HCT116 (cell line): ENCODE measurements at regions not wholly inside any gene's neighbourhood (a gene's known extent, or its start where the extent isn't known, plus 50 kb on each side); places are given as distances from the start of the nearest gene placed in this dataset.

ENCODE experiments used
- ATAC-seq: fragments of 200-7000 bp; cut with Tn5 transposase; 2 replicates; pipeline ENCODE4 v1.9.1; 2020; ENCODE audit warnings: mild to moderate bottlenecking, moderate library complexity
- BruUV-seq: library from RNA; stranded (reverse); fragments of 400-500 nt; replicated peaks from 2 replicates; lab custom pipeline; 2021; lab: Mats Ljungman, UMichigan
- CTCF ChIA-PET: fragments of 300-600 bp; sonication (Branson Sonifier 250); formaldehyde crosslinking; loops from one replicate; lab custom pipeline; 2021; ENCODE audit warnings: antibody characterized with exemption; lab: Charles Lee
- POLR2A ChIA-PET: fragments of 300-600, 350-600 bp; sonication (Branson Sonifier 250); formaldehyde crosslinking; loops from one replicate; lab custom pipeline; 2021; ENCODE audit warnings: antibody characterized with exemption; lab: Charles Lee
- RAD21 ChIA-PET, 2 experiments: fragments of 300-600 bp; sonication (Branson Sonifier 250); formaldehyde crosslinking; loops; one replicate each; lab custom pipeline; 2023; ENCODE audit warnings: low total read pairs in 2 of 2; ENCODE audit not compliant: uncharacterized antibody in 2 of 2, unreplicated experiment in 2 of 2, low non-redundant PET in 1 of 2; lab: Charles Lee
- DNase-seq: peaks from one replicate; pipeline ENCODE4 v3.0.0-alpha.2; 2010; ENCODE audit warnings: low read depth, low spot score
- H2AFZ ChIP-seq: fragments of 200-600 bp; shearing (Covaris generic), sonication (generic); 2 replicates; pipeline ENCODE4 v1.6.1; 2017; ENCODE audit warnings: low read depth, mixed run types, mixed read lengths, antibody characterized with exemption, low read length; ENCODE audit not compliant: poor library complexity, severe bottlenecking
- H3K27ac ChIP-seq: 2 replicates; pipeline ENCODE4 v1.5.1; 2012; ENCODE audit warnings: low read depth, low read length
- H3K27me3 ChIP-seq: fragments of 200-600 bp; sonication (generic); 2 replicates; pipeline ENCODE4 v1.6.1; 2016; ENCODE audit warnings: mixed run types, low read length, mixed read lengths; ENCODE audit not compliant: insufficient read depth
- H3K36me3 ChIP-seq, 2 experiments: fragments of 200-500 bp in 1 of 2; fragments of 200-600 bp in 1 of 2; sonication (Bioruptor generic) in 1 of 2; sonication (generic) in 1 of 2; 2 replicates each; pipeline versions ENCODE4 v1.5.1 to v1.6.1; 2014 to 2016; ENCODE audit warnings: low read length in 2 of 2, inconsistent platforms in 1 of 2, mixed read lengths in 1 of 2, mixed run types in 1 of 2; ENCODE audit not compliant: insufficient read depth in 2 of 2, control insufficient read depth in 1 of 2
- H3K4me1 ChIP-seq, 2 experiments: fragments of 200-600 bp in 1 of 2; sonication (generic) in 1 of 2; 2 replicates each; pipeline versions ENCODE4 v1.5.1 to v1.6.1; 2012 to 2017; ENCODE audit warnings: low read length in 2 of 2, inconsistent platforms in 1 of 2, mild to moderate bottlenecking in 1 of 2, mixed read lengths in 1 of 2, mixed run types in 1 of 2, moderate library complexity in 1 of 2; ENCODE audit not compliant: insufficient read depth in 2 of 2, control insufficient read depth in 1 of 2
- H3K4me2 ChIP-seq: fragments of 200-600 bp; sonication (generic); 2 replicates; pipeline ENCODE4 v1.6.1; 2017; ENCODE audit warnings: mixed run types, low read length, mixed read lengths
- H3K4me3 ChIP-seq, 2 experiments: fragments of 200-600 bp in 1 of 2; sonication (generic) in 1 of 2; replicated peaks in 1 of 2; 2 replicates each; pipeline ENCODE4 v1.5.1; 2011 to 2016; ENCODE audit warnings: low read length in 2 of 2, control low read depth in 1 of 2, low read depth in 1 of 2, mild to moderate bottlenecking in 1 of 2, mixed read lengths in 1 of 2, mixed run types in 1 of 2
- H3K79me2 ChIP-seq: fragments of 200-600 bp; sonication (generic); 2 replicates; pipeline ENCODE4 v1.6.1; 2017; ENCODE audit warnings: mild to moderate bottlenecking, mixed run types, low read length, moderate library complexity, mixed read lengths; ENCODE audit not compliant: insufficient read depth
- H3K9ac ChIP-seq: fragments of 200-600 bp; sonication (generic); 2 replicates; pipeline ENCODE4 v1.6.1; 2016; ENCODE audit warnings: low read length, mixed read lengths
- H3K9me2 ChIP-seq: fragments of 200-600 bp; sonication (generic), shearing (Covaris generic); 2 replicates; pipeline ENCODE4 v1.6.1; 2017; ENCODE audit warnings: mixed run types, mild to moderate bottlenecking, moderate library complexity; ENCODE audit not compliant: insufficient read depth
- H3K9me3 ChIP-seq, 2 experiments: fragments of 200-500 bp in 1 of 2; fragments of 200-600 bp in 1 of 2; sonication (Bioruptor generic) in 1 of 2; sonication (generic) in 1 of 2; 2 replicates each; pipeline ENCODE4 v1.6.1; 2014 to 2017; ENCODE audit warnings: low read length in 2 of 2, mixed read lengths in 2 of 2, inconsistent platforms in 1 of 2, low read depth in 1 of 2, mild to moderate bottlenecking in 1 of 2, mixed run types in 1 of 2, moderate library complexity in 1 of 2; ENCODE audit not compliant: control insufficient read depth in 1 of 2, insufficient read depth in 1 of 2
- H4K20me1 ChIP-seq: fragments of 200-600 bp; sonication (generic), shearing (Covaris generic); 2 replicates; pipeline ENCODE4 v1.6.1; 2017; ENCODE audit warnings: mixed run types, mild to moderate bottlenecking, moderate library complexity; ENCODE audit not compliant: insufficient read depth
- ATF3 ChIP-seq: IDR thresholded peaks from 2 replicates; pipeline ENCODE4 v1.6.1; 2012
- CBX3 ChIP-seq: IDR thresholded peaks from 2 replicates; pipeline ENCODE4 v1.6.1; 2012; ENCODE audit warnings: low read depth
- CTCF ChIP-seq, 3 experiments: fragments of 200-600 bp in 1 of 3; sonication (generic) in 1 of 3; IDR thresholded peaks in 2 of 3; conservative IDR thresholded peaks in 1 of 3; 2 replicates each; pipeline ENCODE4 v1.5.1; 2012 to 2017; ENCODE audit warnings: low read depth in 2 of 3, low read length in 2 of 3, antibody characterized with exemption in 1 of 3, borderline replicate concordance in 1 of 3, control low read depth in 1 of 3, mild to moderate bottlenecking in 1 of 3, mixed read lengths in 1 of 3, mixed run types in 1 of 3, moderate library complexity in 1 of 3; ENCODE audit not compliant: insufficient read depth in 1 of 3
- EGR1 ChIP-seq: IDR thresholded peaks from 2 replicates; pipeline ENCODE4 v1.6.1; 2012; ENCODE audit warnings: low read depth
- ELF1 ChIP-seq: IDR thresholded peaks from 2 replicates; pipeline ENCODE4 v1.6.1; 2012; ENCODE audit warnings: low read depth, borderline replicate concordance
- EZH2 ChIP-seq: fragments of 200-600 bp; sonication (generic); IDR thresholded peaks from 2 replicates; pipeline ENCODE4 v1.6.1; 2017; ENCODE audit warnings: antibody characterized with exemption, mixed run types
- EZH2phosphoT487 ChIP-seq: fragments of 200-600 bp; IDR thresholded peaks from 2 replicates; pipeline ENCODE4 v1.6.1; 2018; ENCODE audit warnings: antibody characterized with exemption, borderline replicate concordance
- FOSL1 ChIP-seq: IDR thresholded peaks from 2 replicates; pipeline ENCODE4 v1.6.1; 2012; ENCODE audit warnings: low read depth
- JUND ChIP-seq: IDR thresholded peaks from 2 replicates; pipeline ENCODE4 v1.6.1; 2012
- POLR2A ChIP-seq: IDR thresholded peaks from 2 replicates; pipeline ENCODE4 v1.7.0; 2011; ENCODE audit warnings: borderline replicate concordance; ENCODE audit not compliant: insufficient read depth, insufficient read length; ENCODE audit errors: extremely low read depth
- POLR2AphosphoS5 ChIP-seq: IDR thresholded peaks from 2 replicates; pipeline ENCODE4 v1.6.1; 2011; ENCODE audit warnings: mild to moderate bottlenecking, low read depth, low read length, moderate library complexity
- SIN3A ChIP-seq: IDR thresholded peaks from 2 replicates; pipeline ENCODE4 v1.6.1; 2012; ENCODE audit warnings: low read depth
- SRF ChIP-seq: IDR thresholded peaks from 2 replicates; pipeline ENCODE4 v1.6.1; 2012; ENCODE audit warnings: low read depth
- TCF7L2 ChIP-seq: IDR thresholded peaks from 2 replicates; pipeline ENCODE4 v1.7.0; 2011; ENCODE audit warnings: borderline replicate concordance, inconsistent platforms; ENCODE audit not compliant: insufficient read depth, insufficient read length; ENCODE audit errors: extremely low read depth
- YY1 ChIP-seq: IDR thresholded peaks from 2 replicates; pipeline ENCODE4 v1.6.1; 2011; ENCODE audit warnings: low read length, low read depth, moderate library complexity, mild to moderate bottlenecking; ENCODE audit not compliant: insufficient replicate concordance; ENCODE audit errors: extremely low read depth
- ZFX ChIP-seq: fragments of 450-650 bp; IDR thresholded peaks from 2 replicates; pipeline ENCODE4 v1.6.1; 2017
- ZNF274 ChIP-seq: fragments of 200-500 bp; sonication (Bioruptor generic); IDR thresholded peaks from 2 replicates; pipeline ENCODE4 v1.6.1; 2014; ENCODE audit warnings: mild to moderate bottlenecking, low read depth, low read length, inconsistent platforms
- intact Hi-C: fragments of 100-400 bp; cut with micrococcal nuclease; formaldehyde crosslinking; loops from 2 replicates; pipeline ENCODE4 v1.10.0; 2022
- TF ChIP-seq, protein P1 (sequence below): IDR thresholded peaks from 2 replicates; pipeline ENCODE4 v1.6.1; 2011; ENCODE audit warnings: mild to moderate bottlenecking, low read length, moderate library complexity; ENCODE audit not compliant: insufficient replicate concordance; ENCODE audit errors: extremely low read depth

DNA sequence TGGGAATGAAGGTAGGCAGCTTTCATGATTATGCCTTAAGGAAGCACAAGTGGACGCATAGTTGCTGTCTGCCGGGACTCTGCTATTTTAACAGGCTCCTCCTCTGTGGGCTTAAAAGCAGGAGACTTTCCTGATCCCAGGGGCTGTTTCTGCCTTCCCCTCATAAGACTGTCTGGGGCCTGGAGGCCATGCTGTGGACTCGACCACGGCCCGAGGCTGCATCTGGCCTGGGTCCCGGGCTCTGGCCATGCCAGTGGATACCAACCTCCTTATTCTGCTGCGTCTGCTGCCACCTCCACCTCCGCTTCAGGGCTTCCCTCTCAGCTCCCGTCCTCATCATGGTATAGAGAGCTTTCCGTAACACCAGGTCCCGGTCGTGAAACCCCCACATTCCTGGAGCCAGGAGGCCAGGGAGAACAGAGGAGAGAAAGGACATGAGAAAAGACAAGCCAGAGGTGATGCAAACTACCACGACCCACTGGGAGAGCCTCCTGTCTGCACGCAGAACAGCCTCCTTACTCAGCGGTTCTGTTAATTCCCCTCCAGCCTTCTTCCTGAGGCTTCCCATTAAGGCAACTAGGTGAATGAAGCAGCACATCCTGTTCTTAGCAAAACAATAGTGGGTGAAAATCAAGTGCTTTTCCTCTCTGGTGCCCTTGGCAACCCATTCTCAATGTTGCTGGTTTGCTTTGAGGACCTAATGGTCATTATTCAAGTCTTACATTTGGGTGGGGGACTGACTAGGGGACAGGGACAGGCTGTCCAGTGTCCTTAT is 200.5 kb downstream of the KLF13 start:
- Histone ChIP-seq H3K9me3 (no peaks in the 10 kb centered on the region), H3K4me1 (no peaks in the 10 kb centered on the region), H2AFZ (no peak overlapping the region), H3K27ac (no peak overlapping the region), H3K9ac (no peak overlapping the region), H3K4me3 (no peak overlapping the region), H3K4me2 (no peak overlapping the region), H3K79me2 (no peaks in the 10 kb centered on the region), H3K36me3 (no peaks in the 10 kb centered on the region), H3K27me3 (no peaks in the 10 kb centered on the region), H3K9me2 (no peaks in the 10 kb centered on the region), H4K20me1 (no peaks in the 10 kb centered on the region)
- POLR2A ChIA-PET, result no interaction called here
- BruUV-seq, result no TSS peak
- intact Hi-C loops, result no loop called here
- RAD21 ChIA-PET, result no interaction called here
- no peak for TF ChIP-seq EZH2phosphoT487
- no peak for TF ChIP-seq ATF3
- no peak for TF ChIP-seq JUND
- no peak for TF ChIP-seq POLR2A
- TF ChIP-seq TCF7L2, result no peak
- TF ChIP-seq, protein P1, sequence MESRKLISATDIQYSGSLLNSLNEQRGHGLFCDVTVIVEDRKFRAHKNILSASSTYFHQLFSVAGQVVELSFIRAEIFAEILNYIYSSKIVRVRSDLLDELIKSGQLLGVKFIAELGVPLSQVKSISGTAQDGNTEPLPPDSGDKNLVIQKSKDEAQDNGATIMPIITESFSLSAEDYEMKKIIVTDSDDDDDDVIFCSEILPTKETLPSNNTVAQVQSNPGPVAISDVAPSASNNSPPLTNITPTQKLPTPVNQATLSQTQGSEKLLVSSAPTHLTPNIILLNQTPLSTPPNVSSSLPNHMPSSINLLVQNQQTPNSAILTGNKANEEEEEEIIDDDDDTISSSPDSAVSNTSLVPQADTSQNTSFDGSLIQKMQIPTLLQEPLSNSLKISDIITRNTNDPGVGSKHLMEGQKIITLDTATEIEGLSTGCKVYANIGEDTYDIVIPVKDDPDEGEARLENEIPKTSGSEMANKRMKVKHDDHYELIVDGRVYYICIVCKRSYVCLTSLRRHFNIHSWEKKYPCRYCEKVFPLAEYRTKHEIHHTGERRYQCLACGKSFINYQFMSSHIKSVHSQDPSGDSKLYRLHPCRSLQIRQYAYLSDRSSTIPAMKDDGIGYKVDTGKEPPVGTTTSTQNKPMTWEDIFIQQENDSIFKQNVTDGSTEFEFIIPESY, result no peak
- TF ChIP-seq CTCF (IDR thresholded peaks at IDR 0.05 in 2 of 3, conservative IDR thresholded peaks at IDR 0.05 in 1 of 3; ENCODE audit: borderline replicate concordance in 1 of 3, insufficient read depth in 1 of 3, low read depth in 2 of 3, low read length in 2 of 3), result no peak
- no peak for TF ChIP-seq ZFX
- TF ChIP-seq EGR1, result no peak
- TF ChIP-seq ELF1, result no peak
- no peak for TF ChIP-seq YY1
- TF ChIP-seq POLR2AphosphoS5, result no peak
- TF ChIP-seq EZH2, result no peak
- TF ChIP-seq ZNF274, result no peak
- no peak for TF ChIP-seq SIN3A
- TF ChIP-seq CBX3, result no peak
- TF ChIP-seq FOSL1, result no peak
- TF ChIP-seq SRF, result no peak
- DNase-seq (no peak), ATAC-seq (no peak)
- CTCF ChIA-PET, result no interaction called here
